NCI-H82 treated with DMSO at 0.1 percent for 48 hours (cell line): ENCODE measurements at regions not wholly inside any gene's neighbourhood (a gene's known extent, or its start where the extent isn't known, plus 50 kb on each side); places are given as distances from the start of the nearest gene placed in this dataset.
"Not testable (repeated sequence)": the region's sequence is repeated elsewhere in the genome, so short reads cannot be mapped to it uniquely, and the experiment has no call there.

Source experiments
- DNase-seq: peaks from one replicate; lab custom pipeline; 2025; ENCODE audit not compliant: unreplicated experiment; lab: John Stamatoyannopoulos, UW

DNA sequence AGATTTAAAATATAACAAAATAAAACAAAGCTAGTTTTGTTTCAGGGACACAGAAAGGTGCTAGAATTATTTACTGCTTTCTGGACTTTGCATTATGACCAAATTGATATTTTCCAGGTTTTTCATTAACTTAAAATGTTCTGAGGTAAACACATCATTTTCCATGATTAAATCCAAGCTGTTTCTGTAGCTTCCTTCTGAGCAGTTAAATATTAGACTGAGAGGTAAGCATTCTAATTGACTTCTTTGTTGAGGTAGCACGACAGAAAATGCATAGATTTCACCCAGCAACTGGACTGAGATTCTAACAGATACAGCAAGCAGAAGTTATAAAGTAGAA is 98.3 kb downstream of the BMP4 start:
- DNase-seq = no peak

DNA sequence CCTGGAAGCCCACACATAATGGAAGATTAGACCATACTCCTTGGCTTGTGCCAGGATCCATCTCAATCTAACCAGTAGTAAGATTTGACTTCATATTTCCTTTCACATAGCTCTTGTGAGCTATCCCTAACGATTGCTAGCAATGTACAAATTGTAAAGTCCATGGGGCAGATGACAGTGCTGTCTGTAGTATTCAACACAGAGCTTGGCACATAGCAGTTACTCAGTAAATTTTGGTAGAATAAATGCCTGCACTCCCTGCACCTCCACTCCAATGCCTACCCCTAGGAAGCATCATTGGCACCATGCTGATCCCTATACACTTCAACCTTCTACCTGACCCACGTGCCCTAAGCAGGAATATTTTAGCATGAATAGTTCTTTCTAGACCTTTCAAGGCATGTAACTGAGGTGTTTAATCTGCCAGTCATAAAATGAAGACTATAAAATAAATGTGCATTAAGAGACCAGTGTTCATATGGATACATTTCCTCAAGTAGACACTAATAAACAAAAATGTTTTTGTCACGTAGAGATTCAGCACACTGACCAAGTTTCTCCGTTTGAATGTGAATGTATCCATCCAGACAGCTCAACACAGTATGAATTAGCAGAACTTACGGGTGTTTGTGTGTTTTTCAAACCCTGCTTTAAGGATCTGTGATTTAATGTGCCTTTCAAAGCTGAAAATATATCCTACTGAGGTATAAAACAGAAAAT is 98.8 kb downstream of the BMP4 start:
- no peak for DNase-seq

DNA sequence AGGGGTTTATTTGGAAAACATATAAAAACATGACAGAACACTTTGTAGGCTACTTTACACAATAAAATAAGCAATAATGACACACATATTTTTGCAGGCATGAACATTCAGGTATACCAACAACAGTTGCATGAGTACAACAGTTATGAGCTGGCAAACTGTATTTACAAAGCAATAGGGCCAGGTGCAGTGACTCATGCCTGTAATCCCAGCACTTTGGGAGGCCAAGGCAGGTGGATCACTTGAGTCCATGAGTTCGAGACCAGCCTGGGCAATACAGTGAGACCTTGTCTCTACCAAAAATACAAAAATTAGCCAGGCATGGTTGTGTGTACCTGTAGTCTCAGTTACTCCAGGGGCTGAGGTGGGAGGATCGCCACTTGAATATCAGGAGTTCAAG is 101.1 kb downstream of the BMP4 start:
- DNase-seq = no peak

DNA sequence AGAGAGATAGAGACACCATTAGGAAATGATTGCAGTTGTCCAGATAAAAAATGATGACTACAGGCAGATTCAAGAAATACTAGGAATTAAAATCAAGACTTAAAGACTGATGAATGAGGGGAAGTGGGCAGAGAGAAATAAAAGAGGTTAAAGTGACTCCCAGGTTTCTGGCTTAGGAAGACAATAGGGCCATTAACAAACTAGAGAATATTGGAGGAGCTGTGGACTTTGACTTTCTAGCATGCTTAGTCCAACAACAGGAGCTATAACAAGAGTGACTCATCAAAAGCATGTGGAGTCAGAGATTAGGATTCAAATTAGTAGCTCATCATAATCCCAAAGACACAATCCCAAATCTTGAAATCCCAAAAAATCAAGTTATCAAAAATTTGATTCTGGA is 101.5 kb downstream of the BMP4 start:
- DNase-seq = no peak

DNA sequence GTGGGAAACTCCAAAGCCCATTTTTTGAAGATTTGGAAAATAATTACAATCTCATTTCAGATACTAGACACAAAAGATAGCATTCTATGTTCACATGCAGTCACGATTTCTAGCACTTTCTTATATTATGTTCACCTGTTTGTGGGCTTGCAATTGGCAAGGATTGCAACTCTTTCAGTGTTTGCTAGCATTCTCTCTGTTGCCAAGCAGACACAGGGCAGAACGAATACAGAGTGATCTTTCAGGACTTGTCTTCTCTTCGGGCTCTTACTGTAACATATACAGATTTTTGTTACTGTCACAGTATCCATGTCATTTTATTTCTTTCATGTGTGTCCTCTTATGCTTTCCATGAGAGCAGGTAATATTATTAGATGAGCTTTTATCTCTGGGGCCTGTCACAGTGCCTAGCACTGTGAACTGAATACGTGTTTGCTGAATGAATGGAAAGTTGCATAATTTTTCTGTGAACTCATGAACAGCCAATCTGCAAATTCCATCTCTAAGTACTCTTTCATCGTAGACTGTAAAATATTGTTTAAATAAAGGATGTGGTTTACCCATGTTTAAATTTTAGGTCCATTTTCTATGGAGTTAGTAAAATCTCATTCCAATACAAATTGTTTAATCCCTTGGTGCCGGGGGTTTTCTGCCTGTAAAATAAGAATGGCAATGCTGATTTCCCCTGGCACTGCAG is 105.1 kb downstream of the BMP4 start:
- no peak for DNase-seq

DNA sequence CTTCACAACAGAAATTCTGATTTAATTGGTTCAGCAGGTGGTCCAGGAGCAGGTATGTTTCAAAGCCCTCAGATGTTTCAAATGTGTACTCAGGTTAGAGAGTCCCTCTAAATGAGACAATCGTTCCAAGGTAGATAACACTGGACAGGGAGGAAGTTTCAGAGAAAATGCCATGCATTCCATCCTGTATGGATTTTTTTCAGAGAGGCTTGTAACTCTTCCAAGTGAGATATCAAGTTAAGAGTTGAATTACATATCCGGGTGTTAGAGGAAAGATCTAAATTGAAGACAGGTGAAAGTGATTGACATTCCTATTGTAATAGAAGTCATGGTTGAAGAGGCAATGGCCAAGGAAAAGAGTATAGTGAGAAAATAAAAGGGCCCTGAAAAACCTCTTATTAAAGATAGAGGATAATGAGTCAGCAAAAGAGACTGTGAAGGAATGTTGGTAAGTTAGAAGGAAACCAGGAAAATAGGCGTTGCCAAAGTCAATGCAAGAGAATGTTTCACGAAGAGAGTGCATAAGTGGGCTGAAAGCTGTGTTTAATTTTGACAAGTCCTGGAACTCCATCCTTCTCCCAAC is 105.8 kb downstream of the BMP4 start:
- no peak for DNase-seq

DNA sequence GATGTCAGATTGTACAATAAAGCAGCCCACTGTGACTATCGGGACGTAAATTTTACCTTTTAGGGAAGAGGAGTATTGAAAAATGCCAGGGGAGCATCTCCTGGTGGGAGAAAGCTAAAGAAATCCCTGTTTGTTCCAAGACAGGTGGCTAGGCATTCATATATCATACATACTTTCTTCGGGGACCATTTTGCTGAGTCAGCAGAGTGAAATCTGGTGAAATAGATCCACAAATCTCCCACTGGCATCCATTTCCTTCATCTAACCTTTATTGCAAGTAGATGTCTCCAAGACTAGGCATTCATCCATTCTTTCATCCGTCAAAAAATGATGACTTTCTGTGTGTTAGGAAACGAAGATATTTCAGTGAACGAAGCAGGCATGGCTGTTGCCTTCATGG is 107.1 kb downstream of the BMP4 start:
- no peak for DNase-seq

DNA sequence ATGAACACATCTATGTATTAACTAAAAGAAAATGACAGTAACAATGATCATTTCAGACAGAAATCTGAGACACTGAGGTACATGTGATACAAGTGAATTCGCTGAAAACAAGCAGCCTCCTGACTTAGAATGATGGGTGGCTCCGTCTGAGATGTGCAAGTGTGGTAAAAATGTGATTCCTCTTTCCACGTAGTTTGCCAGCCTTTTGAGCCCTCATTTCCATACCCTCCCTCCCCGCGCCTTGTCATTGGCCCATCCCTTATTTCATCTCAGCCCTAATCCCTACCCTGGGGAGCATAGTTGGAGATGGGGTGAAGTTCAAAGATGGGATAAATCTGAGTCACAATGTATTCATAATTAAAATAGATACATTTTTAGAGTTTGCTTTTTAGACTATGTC is 107.8 kb downstream of the BMP4 start:
- DNase-seq = no peak

DNA sequence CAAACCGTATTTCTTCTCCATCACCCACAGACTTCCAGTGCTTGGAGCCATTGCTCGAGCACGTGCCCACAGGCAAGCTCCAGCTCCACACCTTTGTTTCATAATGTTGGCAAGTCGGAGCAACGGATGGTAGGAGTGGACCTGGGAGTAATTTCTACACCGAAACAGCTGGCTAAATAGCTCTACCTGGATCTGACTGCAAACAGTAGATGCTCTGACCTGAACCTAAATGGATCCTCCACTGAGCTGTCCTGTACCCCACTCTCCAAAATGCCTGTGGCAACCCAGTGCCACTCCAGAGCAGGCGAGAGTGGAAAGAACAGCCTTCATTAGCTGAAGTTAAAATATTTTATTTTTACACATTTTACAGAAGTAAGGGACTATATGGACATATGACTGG is 108.7 kb downstream of the BMP4 start:
- DNase-seq = no peak

DNA sequence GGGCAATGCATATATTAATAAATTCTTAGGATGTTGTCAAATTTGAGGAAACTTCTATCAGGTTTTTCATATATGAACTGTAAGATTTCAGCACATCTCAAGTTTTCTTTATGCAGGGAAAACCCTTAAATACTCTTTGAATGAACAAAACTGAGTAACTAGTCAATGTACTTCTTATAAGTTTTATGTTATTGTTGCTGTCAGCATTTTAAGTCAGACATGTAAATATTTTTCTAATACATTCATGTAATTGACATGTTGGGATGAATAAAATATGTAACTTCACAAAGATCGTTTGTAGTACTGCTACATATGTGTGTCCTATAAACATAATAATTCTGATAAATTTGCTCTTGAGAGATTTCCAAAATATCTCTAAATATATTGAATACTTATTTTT is 109.6 kb downstream of the BMP4 start:
- no peak for DNase-seq

DNA sequence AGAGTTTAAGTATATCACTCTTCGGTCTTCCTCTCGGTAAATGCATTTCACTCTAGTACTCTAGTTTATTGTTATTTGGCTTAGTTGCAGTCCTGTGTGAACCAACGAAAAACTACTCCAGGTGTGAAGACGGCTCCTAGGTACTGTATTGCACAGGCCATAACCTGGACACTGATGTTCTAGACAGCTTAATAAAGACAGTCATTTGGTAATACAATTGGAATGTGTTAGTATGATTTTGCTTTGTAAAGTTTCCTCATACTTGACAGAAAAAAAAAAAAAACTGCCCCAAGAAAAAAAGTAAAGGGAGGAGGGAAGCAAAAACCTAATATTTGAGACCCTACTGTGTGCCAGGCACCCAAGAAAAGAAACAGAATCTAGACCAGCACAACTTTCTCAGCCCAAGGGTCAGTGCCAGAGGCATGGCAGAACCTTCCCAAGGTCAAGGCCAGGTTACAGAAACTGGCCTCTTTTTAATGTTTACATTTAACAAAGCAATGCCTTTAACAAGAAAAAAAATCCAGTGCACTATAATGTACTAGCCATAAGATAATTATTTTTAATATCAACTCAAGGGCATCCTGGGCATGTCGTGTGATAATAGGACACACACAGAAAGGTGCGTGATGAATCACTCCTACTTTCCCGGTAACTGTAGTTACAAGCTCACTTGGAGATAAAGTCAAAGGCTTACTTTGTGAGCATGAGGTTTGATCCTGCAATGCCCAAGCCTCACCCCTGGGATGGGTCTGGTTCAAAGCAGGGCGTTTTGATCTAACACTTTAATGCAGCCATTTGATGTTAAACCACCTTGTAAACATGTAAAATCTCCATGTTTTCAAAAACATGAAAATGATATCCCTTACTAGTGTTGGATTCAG is 110.6 kb downstream of the BMP4 start:
- DNase-seq = no peak

DNA sequence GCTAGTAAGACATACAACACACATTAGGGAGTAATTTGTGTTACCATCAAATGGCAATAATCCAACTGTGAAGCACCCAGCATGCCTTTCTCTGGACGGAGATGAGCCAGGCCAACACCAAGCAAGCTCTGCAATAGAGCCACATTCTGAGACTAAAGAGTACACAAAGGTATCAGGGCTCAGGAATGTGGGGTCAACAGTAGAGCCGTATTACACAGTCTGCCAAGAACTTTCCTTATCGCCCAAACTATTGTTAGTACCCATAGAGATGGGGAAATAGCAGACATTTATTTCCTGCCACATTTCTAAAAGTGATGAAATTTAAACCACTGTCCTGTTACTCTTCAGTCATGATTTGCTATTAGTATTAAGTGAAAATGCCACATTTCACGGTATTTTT is 113.7 kb downstream of the BMP4 start:
- no peak for DNase-seq

DNA sequence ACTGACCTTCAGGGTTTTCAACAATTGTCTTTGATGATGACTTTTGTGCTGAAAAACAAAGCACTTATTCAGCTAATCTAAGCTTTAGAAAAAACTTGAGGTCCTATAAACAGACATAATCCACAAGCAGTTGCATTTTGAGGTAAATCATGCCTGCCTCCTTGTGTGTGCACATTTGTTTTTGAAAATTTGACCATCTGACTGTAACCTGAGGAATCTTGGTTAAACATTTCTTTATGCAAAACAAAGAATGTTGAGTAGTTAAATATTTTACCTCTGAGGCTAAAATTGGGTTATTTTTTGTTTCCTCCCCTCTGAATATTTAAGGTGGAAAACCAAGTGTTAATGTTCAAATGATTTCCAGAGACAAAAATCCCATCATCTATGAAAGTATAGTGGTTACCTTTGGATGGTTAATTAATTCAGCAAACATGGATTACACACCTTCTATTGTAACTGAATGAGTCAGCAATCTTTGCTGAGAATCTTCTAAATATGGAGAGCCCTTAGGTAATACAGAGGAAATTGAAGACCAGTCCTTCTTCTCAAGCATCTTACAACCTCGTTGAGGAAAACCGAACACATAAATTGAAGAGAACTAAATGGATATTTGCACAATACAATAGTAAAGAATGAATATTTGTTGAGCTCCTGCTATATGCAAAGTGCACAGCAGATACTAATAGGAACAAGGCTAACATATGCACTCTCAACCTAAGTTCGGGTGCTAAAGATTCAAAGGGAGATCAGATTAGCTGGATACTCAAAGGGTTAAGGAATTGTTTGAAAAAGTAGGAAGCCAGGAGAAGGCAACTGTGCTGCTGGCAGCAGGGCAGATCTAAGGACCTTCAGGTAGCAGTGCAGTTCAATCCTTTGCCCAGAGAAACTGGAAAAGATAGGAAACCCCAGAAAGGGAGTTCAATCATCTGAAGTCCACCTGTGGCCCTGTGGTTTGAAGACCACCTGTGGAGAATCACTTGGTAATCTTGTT is 115.2 kb downstream of the BMP4 start:
- DNase-seq = no peak

DNA sequence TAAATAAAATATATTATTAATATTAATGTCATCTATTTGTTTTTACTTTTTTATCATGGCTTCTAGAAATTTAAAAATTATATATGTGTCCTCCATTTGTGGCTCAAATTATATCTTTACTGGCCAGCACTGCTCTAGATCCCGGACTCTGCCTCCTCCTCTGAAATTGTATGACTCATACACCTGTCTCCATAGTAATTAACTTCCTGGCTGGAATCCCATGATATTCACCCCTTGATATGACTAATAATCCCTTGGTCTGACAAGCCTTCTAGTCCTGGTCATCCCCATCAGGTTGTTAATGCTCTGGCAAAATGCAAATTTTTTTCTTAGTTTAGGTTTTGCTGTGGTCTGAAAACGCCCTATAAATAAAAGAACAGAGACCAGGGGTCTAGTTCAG is 116.2 kb downstream of the BMP4 start:
- DNase-seq = no peak

DNA sequence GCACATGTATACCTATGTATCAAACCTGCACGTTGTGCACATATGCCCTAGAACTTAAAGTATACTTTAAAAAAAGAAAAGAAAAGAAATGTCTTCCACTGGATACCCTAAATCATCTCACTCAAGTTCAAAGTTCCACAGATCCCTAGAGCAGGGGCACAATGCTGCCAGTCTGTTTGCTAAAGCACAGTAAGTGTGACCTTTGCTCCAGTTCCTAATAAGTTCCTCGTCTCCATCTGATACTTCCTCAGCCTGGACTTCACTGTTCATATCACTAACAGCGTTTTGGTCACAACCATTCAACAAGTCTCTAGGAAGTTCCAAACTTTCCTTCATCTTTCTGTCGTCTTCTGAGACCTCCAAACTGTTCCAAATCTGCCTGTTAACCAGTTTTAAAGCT is 118.3 kb downstream of the BMP4 start:
- no peak for DNase-seq

DNA sequence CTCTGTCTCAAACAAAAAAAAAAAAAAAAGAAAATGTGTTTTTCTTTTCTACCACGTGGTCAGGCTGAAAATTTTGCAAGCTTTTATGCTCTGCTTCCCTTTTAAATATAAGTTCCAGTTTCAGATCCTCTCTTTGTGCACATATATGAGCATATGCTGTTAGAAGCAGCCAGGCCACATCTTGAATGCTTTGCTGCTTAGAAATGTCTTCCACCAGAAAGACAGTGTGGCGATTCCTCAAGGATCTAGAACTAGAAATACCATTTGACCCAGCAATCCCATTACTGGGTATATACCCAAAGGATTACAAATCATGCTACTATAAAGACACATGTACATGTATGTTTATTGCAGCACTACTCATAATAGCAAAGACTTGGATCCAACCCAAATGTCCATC is 119.0 kb downstream of the BMP4 start:
- DNase-seq = not testable (repeated sequence)

DNA sequence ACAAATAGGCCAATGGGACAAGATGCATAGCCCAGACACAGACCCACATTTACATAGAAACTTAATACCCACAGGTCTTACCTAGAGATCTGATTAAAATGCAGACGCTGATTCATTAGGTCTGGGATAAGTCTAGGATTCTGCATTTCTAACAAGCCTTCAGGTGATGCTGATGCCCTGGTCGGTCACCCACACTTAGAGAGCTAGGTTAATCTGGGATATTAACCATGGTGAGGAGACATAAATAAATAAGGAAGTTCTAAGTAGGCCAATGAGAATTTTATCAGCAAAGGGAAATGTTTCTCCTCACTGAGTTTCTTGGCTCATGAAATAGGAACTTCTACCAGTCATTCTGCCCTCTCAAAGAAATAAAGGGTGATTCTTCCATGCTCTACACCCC is 120.1 kb downstream of the BMP4 start:
- no peak for DNase-seq

DNA sequence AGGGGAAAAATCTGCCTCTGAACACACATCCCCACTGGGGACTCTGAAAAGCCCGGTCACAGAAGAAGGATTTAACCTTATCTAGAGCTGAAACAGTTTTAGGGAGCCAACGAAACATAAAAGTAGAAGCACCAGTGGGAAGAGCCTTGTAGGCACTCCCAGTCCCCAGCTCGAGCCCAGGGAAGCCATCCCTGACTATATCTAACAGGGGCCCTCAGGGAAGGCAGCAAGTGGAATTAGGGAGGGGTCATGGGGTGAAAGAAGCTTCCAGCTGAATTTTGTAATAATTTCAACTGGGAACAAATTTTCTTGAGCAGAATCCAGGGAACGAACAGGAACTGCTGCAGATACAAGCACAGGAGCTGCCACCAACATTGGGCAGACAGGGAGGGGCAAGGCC is 127.8 kb downstream of the BMP4 start:
- DNase-seq = no peak

DNA sequence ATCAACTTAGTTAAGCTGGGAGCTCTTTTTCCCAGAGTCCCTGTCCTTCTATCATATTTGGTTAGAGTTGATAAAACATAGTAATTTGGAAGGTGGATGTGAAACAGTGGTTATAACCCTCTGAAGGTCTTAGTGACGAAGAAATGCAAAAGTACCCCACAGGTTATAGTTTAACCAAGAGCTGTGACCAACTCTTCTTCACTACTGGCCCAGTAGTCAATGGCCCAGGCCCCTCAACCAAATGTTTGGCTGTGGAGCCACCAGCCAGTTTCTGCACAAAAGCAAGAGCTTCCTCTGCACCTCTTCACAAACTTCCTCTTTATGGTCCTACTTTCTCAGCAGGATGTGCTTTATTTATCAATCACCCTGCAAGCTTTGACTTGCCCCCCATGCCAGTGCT is 132.6 kb downstream of the BMP4 start:
- DNase-seq = no peak

DNA sequence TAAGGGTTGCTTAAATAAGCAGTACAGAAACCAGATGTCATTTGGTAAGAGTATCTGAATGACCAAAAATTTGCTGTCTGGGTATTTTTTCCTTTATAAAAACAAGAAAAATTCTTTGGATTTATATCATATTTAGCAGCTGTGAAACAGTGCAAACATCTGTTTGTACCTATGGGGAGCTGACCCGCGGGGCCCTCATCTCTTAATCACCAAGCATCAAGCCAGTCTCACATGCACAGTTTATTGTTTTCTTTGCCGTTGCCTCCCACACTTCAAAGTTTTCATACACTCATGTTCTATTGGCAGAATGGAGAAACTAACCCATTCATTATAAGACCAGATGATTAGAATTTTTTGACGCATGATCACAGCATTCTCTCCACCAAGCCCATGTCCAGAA is 142.2 kb downstream of the BMP4 start:
- DNase-seq = no peak

DNA sequence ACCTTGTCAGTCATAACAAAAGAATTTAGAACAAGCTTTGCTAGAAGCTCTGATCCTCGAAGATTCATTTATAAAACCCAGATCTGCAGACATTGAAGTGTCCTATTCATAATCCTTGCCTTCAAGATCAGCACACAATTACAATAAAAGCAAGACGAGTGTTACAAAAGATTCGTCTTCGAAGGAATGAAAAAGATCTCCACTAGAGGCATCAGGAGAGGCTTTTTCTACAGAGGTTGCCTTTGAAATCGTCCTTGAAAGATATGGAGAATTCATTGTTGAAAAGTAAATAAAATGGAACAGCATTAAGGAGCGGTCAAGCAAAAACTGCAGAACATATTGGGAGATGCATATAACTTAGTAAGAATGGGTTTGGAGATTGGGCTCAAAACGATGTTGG is 146.4 kb downstream of the BMP4 start:
- no peak for DNase-seq
